HFFc6 (cell line): ENCODE measurements at regions not wholly inside any gene's neighbourhood (a gene's known extent, or its start where the extent isn't known, plus 50 kb on each side); places are given as distances from the start of the nearest gene placed in this dataset.

Experiments
- DNase-seq: peaks from one replicate; pipeline ENCODE4 v3.0.0-alpha.2; 2018
- H3K27ac Mint-ChIP-seq: 2 replicates; pipeline ENCODE4 v1.8.0; 2020; ENCODE audit warnings: mild to moderate bottlenecking, mixed read lengths
- H3K27me3 Mint-ChIP-seq: 2 replicates; pipeline ENCODE4 v1.8.0; 2021; ENCODE audit warnings: mild to moderate bottlenecking, moderate library complexity, mixed read lengths; ENCODE audit not compliant: insufficient read depth
- H3K36me3 Mint-ChIP-seq: 2 replicates; pipeline ENCODE4 v1.8.0; 2021; ENCODE audit warnings: low read depth, mixed read lengths
- H3K4me1 Mint-ChIP-seq: 2 replicates; pipeline ENCODE4 v1.8.0; 2020; ENCODE audit warnings: low read depth, mixed read lengths
- H3K4me3 Mint-ChIP-seq: 2 replicates; pipeline ENCODE4 v1.8.0; 2020; ENCODE audit warnings: mild to moderate bottlenecking, moderate library complexity, mixed read lengths
- H3K9me3 Mint-ChIP-seq: 2 replicates; pipeline ENCODE4 v1.8.0; 2020; ENCODE audit warnings: mild to moderate bottlenecking, mixed read lengths
- CTCF ChIP-seq: fragments of 200-600 bp; sonication (generic); IDR thresholded peaks from 2 replicates; pipeline ENCODE4 v1.5.0; 2021; ENCODE audit warnings: antibody characterized with exemption, mild to moderate bottlenecking

- H3K27ac Mint-ChIP-seq, result no peak overlapping the region
- no peak for DNase-seq
Measured at GRCh38 chr4:141415651-141416050, 195.0 kb downstream of the ZNF330 start.

GRCh38 chr4:141416219-141416618 lies 195.5 kb downstream of the ZNF330 start:
- H3K27ac Mint-ChIP-seq, result peak overlapping the region; percentile 43
- DNase-seq, result peak; percentile 9
- H3K9me3 Mint-ChIP-seq, result no peaks in the 10 kb centered on the region
- no peaks in the 10 kb centered on the region for H3K36me3 Mint-ChIP-seq
- no peak overlapping the region for H3K4me3 Mint-ChIP-seq
- no peak for TF ChIP-seq CTCF
- H3K4me1 Mint-ChIP-seq, result peaks cover 52% of the 10 kb centered on the region
- no peaks in the 10 kb centered on the region for H3K27me3 Mint-ChIP-seq

More at GRCh38 chr4:141415651-141416050, 195.0 kb downstream of the ZNF330 start:
- Mint-ChIP-seq H3K27me3 (no peaks in the 10 kb centered on the region), H3K4me3 (no peak overlapping the region), H3K36me3 (no peaks in the 10 kb centered on the region), H3K9me3 (no peaks in the 10 kb centered on the region), H3K4me1 (peaks cover 58% of the 10 kb centered on the region)
- TF ChIP-seq CTCF, result no peak

- Mint-ChIP-seq H3K27me3 (no peaks in the 10 kb centered on the region), H3K9me3 (no peaks in the 10 kb centered on the region), H3K36me3 (no peaks in the 10 kb centered on the region), H3K4me3 (no peak overlapping the region), H3K27ac (peak overlapping the region; percentile 32; the same call in 1 of the 2 replicates), H3K4me1 (peaks cover 46% of the 10 kb centered on the region)
- no peak for DNase-seq
- no peak for TF ChIP-seq CTCF
Measured at GRCh38 chr4:141416677-141417363, 196.1 kb downstream of the ZNF330 start.

- Mint-ChIP-seq H3K4me3 (no peak overlapping the region), H3K27me3 (no peaks in the 10 kb centered on the region), H3K36me3 (no peaks in the 10 kb centered on the region; the same call in 1 of the 2 replicates), H3K27ac (0 out of 2 replicates have a peak overlapping the region, but pooled peaks have one; percentile 39), H3K4me1 (peaks cover 40% of the 10 kb centered on the region), H3K9me3 (no peaks in the 10 kb centered on the region)
- DNase-seq, result peak; percentile 7
- no peak for TF ChIP-seq CTCF
Measured at GRCh38 chr4:141417387-141417786, 196.7 kb downstream of the ZNF330 start.

DNA sequence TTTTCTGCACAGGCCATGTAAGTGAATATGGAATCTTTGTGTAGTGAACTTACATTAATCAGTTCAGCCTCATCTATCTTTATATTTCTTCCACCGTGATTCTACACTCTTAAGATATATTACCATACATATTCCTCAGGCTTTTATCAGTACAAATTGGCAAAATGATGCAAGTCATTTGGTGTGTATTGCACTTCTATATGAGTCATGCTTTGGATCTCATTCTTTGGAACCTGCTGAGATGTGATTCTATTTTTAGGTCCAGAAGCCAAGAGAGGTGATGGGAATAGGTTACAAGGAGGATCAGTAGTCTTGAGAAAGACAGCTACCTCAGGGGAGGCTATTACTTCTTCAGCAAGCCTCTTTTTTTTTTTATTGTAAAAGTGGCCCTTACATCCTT lies 204.4 kb downstream of the ZNF330 start:
- peak; percentile 62 for DNase-seq

More for the DNA sequence above, 204.4 kb downstream of the ZNF330 start:
- no peaks in the 10 kb centered on the region; the same call in none of the 2 replicates for H3K27me3 Mint-ChIP-seq
- no peak for TF ChIP-seq CTCF
- no peaks in the 10 kb centered on the region for H3K9me3 Mint-ChIP-seq
- no peak overlapping the region for H3K27ac Mint-ChIP-seq
- no peak overlapping the region for H3K4me3 Mint-ChIP-seq
- H3K36me3 Mint-ChIP-seq, result peaks cover 3% of the 10 kb centered on the region; the same call in 1 of the 2 replicates
- H3K4me1 Mint-ChIP-seq, result peaks cover 26% of the 10 kb centered on the region
